CD4-positive, alpha-beta T cell (primary cell): ENCODE measurements at regions not wholly inside any gene's neighbourhood (a gene's known extent, or its start where the extent isn't known, plus 50 kb on each side); places are given as distances from the start of the nearest gene placed in this dataset.

ENCODE experiments used
- ATAC-seq: fragments of 200-7000 bp; cut with Tn5 transposase; one replicate; pipeline ENCODE4 v1.10.0; 2022; ENCODE audit warnings: mild to moderate bottlenecking; ENCODE audit not compliant: poor library complexity
- CTCF ChIA-PET: fragments of 350-600 bp; sonication (Branson Sonifier 250); formaldehyde crosslinking; loops from one replicate; lab custom pipeline; 2021; ENCODE audit warnings: antibody characterized with exemption, inconsistent platforms; lab: Charles Lee
- POLR2A ChIA-PET: fragments of 350-600 bp; sonication (Branson Sonifier 250); formaldehyde crosslinking; loops from one replicate; lab custom pipeline; 2021; ENCODE audit warnings: antibody characterized with exemption, inconsistent platforms; lab: Charles Lee
- DNase-seq, 14 experiments: peaks; one replicate each; pipeline ENCODE4 v3.0.0-alpha.2; 2013 to 2020; ENCODE audit warnings: mixed read lengths in 2 of 14
- H3K27ac ChIP-seq, 2 donors: one replicate each; pipeline versions ENCODE4 v1.5.1 to v1.7.0; 2013; ENCODE audit warnings: low read length in 2 of 2, low read depth in 1 of 2, mild to moderate bottlenecking in 1 of 2
- H3K27me3 ChIP-seq, 2 experiments: 1 replicate in 1 of 2; 2 replicates in 1 of 2; pipeline versions ENCODE4 v1.6.1 to v1.7.0; 2013; ENCODE audit warnings: low read length in 2 of 2, control low read depth in 1 of 2, mild to moderate bottlenecking in 1 of 2, moderate library complexity in 1 of 2; ENCODE audit not compliant: insufficient read depth in 2 of 2, control insufficient read depth in 1 of 2
- H3K36me3 ChIP-seq: one replicate; pipeline ENCODE4 v1.6.1; 2013; ENCODE audit warnings: low read length, control low read depth; ENCODE audit not compliant: insufficient read depth
- H3K4me1 ChIP-seq: one replicate; pipeline ENCODE4 v1.6.1; 2013; ENCODE audit warnings: low read length, control low read depth; ENCODE audit not compliant: insufficient read depth
- H3K4me3 ChIP-seq: one replicate; pipeline ENCODE4 v1.5.1; 2013; ENCODE audit warnings: mild to moderate bottlenecking, low read length, moderate library complexity
- H3K9me3 ChIP-seq, 2 experiments: 1 replicate in 1 of 2; 2 replicates in 1 of 2; pipeline versions ENCODE4 v1.6.1 to v1.7.0; 2013; ENCODE audit warnings: low read length in 2 of 2, mild to moderate bottlenecking in 2 of 2, control low read depth in 1 of 2, moderate library complexity in 1 of 2; ENCODE audit not compliant: control insufficient read depth in 1 of 2, insufficient read depth in 1 of 2
- H3K27ac Mint-ChIP-seq: one replicate; pipeline ENCODE4 v1.8.0; 2020; ENCODE audit warnings: mixed read lengths
- H3K27me3 Mint-ChIP-seq: one replicate; pipeline ENCODE4 v1.8.0; 2021; ENCODE audit warnings: mixed read lengths
- H3K36me3 Mint-ChIP-seq: one replicate; pipeline ENCODE4 v1.8.0; 2021; ENCODE audit warnings: low read depth, mixed read lengths
- H3K4me1 Mint-ChIP-seq: one replicate; pipeline ENCODE4 v1.8.0; 2021; ENCODE audit warnings: low read depth, mixed read lengths
- H3K4me3 Mint-ChIP-seq: one replicate; pipeline ENCODE4 v1.8.0; 2020; ENCODE audit warnings: mild to moderate bottlenecking, mixed read lengths
- H3K9me3 Mint-ChIP-seq: one replicate; pipeline ENCODE4 v1.8.0; 2020; ENCODE audit warnings: mixed read lengths
- CTCF ChIP-seq: fragments of 200-600 bp; IDR thresholded peaks from one replicate; pipeline ENCODE4 v1.8.0; 2022; ENCODE audit warnings: antibody characterized with exemption, mild to moderate bottlenecking
- intact Hi-C, 2 experiments: fragments of 100-400 bp; cut with DNase I in 1 of 2; cut with micrococcal nuclease in 1 of 2; formaldehyde crosslinking; loops; one replicate each; pipeline versions ENCODE4 v1.15.1 to v1.9.0; 2023 to 2025; cut with DNase I, micrococcal nuclease

GRCh38 chrX:78514852-78515251, 144.3 kb downstream of the RTL3 start:
- peaks cover 53% of the 10 kb centered on the region for H3K4me1 Mint-ChIP-seq
- peak overlapping the region; percentile 85 for H3K27ac Mint-ChIP-seq
- intact Hi-C loops, result loop anchor here (5.0 to 10.0 kb wide), 2 partner anchors 378 to 410 kb away; partner anchors contain the start of genes PGK1 (in 1 of the 2) and TAF9B (in 1 of the 2)
- ATAC-seq, result peak; percentile 51
- no peaks in the 10 kb centered on the region for H3K27me3 ChIP-seq
- peak in 3 of 14 experiments; percentile 18 to 68 (median 59) for DNase-seq
- ChIA-PET POLR2A (interaction anchor here (1.0 kb wide), 1 partner anchor 8 kb away, joined by 3 read pairs; no protein-coding TSS in a partner anchor), CTCF (no interaction called here)
- no peaks in the 10 kb centered on the region for H3K9me3 ChIP-seq
- H3K27ac ChIP-seq, result no peak overlapping the region
- peak overlapping the region; percentile 72 for H3K4me3 Mint-ChIP-seq
- peaks cover 2% of the 10 kb centered on the region for H3K9me3 Mint-ChIP-seq
- H3K4me3 ChIP-seq, result no peak overlapping the region
- no peaks in the 10 kb centered on the region for H3K27me3 Mint-ChIP-seq
- no peak for TF ChIP-seq CTCF
- no peaks in the 10 kb centered on the region for H3K36me3 ChIP-seq
- no peaks in the 10 kb centered on the region for H3K36me3 Mint-ChIP-seq
- H3K4me1 ChIP-seq, result peaks cover 9% of the 10 kb centered on the region

- Histone ChIP-seq H3K27ac (no peak overlapping the region), H3K36me3 (no peaks in the 10 kb centered on the region), H3K4me1 (peaks cover 9% of the 10 kb centered on the region), H3K9me3 (no peaks in the 10 kb centered on the region), H3K27me3 (no peaks in the 10 kb centered on the region), H3K4me3 (no peak overlapping the region)
- Mint-ChIP-seq H3K4me1 (peaks cover 53% of the 10 kb centered on the region), H3K9me3 (peaks cover 9% of the 10 kb centered on the region), H3K27ac (peak overlapping the region; percentile 85), H3K27me3 (no peaks in the 10 kb centered on the region), H3K4me3 (no peak overlapping the region), H3K36me3 (no peaks in the 10 kb centered on the region)
- DNase-seq (no peak), ATAC-seq (no peak)
- POLR2A ChIA-PET, result no interaction called here
- intact Hi-C loops, result loop anchor here (5.0 to 10.0 kb wide), 2 partner anchors 377 to 409 kb away; partner anchors contain the start of genes PGK1 (in 1 of the 2) and TAF9B (in 1 of the 2)
- CTCF ChIA-PET, result no interaction called here
- TF ChIP-seq CTCF, result no peak
These were observed 145.0 kb downstream of the RTL3 start for GRCh38 chrX:78513971-78514738.

- POLR2A ChIA-PET, result interaction anchor here (1.0 kb wide), 1 partner anchor 9 kb away, joined by 3 read pairs; no protein-coding TSS in a partner anchor
- Histone ChIP-seq H3K27me3 (no peaks in the 10 kb centered on the region), H3K4me1 (no peaks in the 10 kb centered on the region), H3K9me3 (peaks cover 0 to 5% of the 10 kb centered on the region in 2 experiments), H3K27ac (no peak overlapping the region), H3K4me3 (no peak overlapping the region), H3K36me3 (no peaks in the 10 kb centered on the region)
- no peak overlapping the region for H3K27ac Mint-ChIP-seq
- intact Hi-C loops, result no loop called here
- no peaks in the 10 kb centered on the region for H3K27me3 Mint-ChIP-seq
- DNase-seq (no peak), ATAC-seq (no peak)
- TF ChIP-seq CTCF, result no peak
- H3K4me1 Mint-ChIP-seq, result no peaks in the 10 kb centered on the region
- no peak overlapping the region for H3K4me3 Mint-ChIP-seq
- no peaks in the 10 kb centered on the region for H3K36me3 Mint-ChIP-seq
- peaks cover 9% of the 10 kb centered on the region for H3K9me3 Mint-ChIP-seq
- CTCF ChIA-PET, result no interaction called here
These were observed 152.9 kb downstream of the RTL3 start for GRCh38 chrX:78506248-78506647.
